GM21619 (cell line): ENCODE measurements at regions not wholly inside any gene's neighbourhood (a gene's known extent, or its start where the extent isn't known, plus 50 kb on each side); places are given as distances from the start of the nearest gene placed in this dataset.

ENCODE experiments used
- ATAC-seq: cut with Tn5 transposase; IDR thresholded peaks from one replicate; pipeline ENCODE4 v1.9.1; 2021; ENCODE audit not compliant: unreplicated experiment

DNA sequence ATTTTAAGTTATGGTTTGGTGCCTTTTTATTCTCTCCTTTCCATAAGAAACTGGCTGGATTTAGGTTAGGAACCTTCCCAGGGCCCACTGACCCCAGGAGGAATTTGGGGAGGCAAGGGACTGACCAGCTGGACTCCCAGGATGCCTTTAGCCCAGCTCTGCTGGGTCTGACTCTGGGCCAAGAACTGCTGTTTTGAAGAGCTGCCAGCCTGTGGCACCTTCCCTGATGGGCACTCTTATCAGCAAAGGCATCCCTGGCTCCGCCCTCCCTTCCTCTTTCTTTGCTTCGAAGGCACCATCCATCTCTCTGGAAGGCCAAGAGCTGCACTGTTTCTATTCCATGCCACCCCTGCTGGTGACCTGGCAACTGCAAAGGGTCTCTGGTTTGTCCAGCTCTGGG lies 174.7 kb downstream of the POU4F1 start:
- no peak for ATAC-seq

DNA sequence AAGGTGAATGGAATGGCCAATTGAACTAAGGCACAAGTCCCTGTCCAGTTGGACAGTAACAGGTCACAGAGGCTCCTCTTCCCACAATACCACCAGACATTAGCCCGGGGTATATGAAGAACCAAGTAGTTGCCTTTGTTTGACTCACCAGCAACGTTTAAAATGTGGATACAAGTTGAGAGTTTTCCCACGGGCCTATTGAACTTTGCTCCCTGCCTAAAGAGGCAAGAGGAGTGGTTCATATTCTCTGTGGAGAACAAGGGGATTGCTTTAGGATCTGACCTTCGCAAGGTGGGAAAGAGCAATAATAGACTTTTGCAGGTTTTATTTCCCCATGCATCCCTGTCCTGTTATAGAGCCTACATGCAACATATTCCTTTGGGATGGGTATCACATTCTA lies 177.2 kb downstream of the POU4F1 start:
- ATAC-seq: no peak

DNA sequence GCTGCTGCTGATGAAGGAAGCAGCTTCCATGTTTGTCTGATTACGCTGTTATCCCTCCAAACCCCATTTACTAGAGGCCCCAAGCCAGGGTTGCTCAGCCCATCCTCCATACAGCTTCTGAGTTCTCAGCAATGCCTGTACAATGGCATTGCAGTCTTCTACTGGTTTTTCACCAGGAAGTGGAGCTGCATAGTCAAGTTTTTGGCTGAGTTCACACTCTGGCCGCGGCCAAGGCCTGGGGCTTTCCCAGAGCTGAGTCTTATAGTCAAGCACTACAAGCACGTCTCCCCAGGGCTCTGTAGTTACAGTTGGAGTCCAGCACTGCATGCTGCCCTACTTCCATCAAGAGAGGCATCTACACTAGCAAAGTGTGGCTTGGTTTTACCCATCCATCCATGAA lies 182.5 kb downstream of the POU4F1 start:
- ATAC-seq: peak; percentile 90

DNA sequence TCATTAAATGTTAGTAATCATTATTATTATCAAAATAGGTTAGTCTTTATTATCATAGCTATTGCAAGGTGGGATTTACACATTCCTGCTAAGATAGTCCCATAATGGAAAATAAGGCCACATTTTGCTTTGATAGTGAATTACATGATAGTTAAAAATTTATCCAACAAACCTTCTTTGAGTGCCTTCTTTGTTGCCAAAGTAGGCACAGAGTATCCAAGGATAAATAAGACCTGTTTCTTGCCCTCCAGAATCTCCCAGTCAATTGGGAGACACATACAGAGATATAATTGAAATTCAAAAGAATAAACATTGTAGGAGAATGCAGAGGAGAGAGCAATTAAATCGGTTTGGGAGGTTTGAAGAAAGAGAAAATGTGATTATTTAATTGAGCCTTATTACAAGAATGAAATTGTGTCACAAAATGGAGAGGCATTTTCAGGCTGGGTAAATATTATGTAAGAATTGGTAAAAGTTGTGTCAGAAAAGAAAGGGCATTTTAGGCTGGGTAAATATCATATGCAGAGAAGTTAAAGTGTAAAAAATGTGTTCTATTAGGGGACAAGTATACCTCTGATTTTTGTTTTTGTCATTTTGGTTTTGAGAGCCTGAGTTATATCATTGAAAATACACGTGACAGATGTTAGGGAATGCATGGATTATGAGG lies 189.3 kb downstream of the POU4F1 start:
- ATAC-seq: no peak

DNA sequence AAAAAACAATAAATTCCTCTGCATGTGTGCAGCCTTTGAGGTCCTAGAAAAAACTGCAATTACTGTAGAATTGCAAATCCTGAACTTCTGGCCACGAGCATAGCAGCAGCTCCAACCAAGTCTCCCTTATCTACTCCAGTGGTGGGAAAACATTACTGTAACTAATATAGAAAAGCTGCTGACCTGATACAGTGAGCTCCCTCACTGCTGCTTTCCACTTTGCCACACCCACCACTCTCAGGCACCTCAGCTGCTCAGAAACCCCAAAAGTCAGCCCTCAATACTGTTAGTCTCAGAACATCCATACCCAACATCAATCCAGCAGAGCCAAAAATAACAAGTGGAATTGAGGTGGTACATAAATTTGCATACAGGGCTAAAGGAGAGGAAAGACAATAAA lies 192.5 kb downstream of the POU4F1 start:
- ATAC-seq: no peak

DNA sequence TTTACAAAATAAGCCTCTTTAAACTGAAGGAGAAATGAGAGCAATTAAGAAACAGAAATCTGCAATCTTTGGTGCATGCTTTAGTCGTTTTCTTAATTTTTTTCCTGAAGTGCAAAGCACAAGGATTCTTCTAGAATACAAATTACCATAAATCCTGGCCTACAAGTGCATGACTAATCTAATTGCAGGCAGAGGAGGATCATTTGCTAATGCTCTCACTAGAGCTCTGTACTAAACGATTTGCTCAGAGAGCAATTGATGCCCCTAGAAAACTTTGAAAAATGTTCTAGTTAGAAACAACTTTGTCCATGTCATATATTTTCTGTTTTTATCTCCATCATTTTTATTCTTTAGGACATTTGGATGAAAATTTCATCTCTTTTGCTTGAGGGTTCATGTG lies 193.2 kb downstream of the POU4F1 start:
- no peak for ATAC-seq

DNA sequence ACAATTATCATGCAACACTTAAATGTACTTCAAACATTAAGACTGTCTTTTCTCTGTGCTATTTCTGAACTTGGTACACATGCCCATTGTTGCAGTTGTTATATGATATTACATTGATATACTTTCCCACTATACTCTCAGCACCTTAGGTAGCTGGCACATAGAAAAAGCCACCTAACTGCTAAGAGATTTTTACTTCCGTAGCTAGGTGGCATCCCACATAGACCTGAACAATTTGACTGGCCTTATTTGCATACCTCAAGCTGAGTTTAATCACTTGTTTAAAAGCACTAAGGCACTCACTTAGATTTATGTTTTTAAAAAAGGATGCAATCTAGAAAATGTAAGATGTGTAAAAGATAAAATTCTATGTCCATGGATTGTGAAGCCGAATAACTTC lies 194.2 kb downstream of the POU4F1 start:
- peak; percentile 51 for ATAC-seq

DNA sequence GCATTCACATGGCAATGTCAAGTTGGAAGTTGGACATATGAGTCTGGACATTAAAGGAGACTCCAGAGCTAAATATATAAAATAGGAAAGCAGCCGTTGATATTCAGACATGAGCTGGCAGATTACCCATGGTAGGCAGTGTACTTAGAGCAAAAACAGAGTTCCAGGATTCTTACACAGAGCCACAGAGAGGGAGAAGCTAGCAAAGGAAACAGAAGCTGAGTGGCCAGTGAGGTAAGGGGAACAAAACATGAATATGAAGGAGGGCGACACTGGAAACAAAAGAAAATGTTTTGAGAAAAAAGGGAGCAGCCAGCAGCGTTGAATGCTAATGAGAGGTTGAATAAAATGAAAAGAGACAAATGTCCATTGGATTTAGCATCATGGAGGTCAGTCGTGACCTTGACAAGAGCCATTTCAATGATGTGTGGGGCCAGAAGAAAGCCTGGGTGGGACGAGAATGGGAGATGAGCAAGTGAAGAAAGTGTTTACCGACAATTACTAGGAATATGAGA lies 198.4 kb downstream of the POU4F1 start:
- no peak for ATAC-seq

DNA sequence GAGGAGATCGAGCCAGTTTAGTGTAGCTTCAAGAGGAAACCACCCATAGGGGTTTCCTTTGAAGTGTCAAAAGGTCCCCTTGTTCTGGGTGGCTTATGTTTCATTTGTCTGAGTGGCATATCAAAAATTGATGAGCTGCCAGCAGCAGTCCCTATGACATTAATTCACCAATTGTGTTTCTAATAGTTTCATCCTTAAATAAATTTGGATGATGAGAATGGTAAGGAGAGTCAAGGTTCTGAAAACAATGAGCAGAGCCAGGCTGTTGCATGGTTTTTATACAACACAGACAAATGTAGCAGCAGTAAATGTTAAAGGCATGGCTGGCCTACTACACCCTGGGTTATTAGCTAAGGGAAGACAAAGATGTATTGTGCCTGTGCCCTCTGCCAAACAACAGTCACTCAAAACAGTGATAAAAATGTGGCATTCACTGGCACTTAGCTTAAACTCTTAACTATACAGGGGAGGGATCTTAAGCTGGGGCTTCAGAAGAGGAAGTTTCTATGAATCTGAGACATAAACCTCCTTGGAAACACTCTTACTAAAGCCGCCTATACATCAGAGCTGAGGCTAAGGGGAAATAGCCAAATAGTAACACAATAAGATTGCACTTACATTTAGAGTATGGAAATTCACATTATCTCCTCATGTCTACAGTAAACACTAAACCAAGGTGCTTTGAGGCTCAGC lies 200.5 kb downstream of the POU4F1 start:
- no peak for ATAC-seq

DNA sequence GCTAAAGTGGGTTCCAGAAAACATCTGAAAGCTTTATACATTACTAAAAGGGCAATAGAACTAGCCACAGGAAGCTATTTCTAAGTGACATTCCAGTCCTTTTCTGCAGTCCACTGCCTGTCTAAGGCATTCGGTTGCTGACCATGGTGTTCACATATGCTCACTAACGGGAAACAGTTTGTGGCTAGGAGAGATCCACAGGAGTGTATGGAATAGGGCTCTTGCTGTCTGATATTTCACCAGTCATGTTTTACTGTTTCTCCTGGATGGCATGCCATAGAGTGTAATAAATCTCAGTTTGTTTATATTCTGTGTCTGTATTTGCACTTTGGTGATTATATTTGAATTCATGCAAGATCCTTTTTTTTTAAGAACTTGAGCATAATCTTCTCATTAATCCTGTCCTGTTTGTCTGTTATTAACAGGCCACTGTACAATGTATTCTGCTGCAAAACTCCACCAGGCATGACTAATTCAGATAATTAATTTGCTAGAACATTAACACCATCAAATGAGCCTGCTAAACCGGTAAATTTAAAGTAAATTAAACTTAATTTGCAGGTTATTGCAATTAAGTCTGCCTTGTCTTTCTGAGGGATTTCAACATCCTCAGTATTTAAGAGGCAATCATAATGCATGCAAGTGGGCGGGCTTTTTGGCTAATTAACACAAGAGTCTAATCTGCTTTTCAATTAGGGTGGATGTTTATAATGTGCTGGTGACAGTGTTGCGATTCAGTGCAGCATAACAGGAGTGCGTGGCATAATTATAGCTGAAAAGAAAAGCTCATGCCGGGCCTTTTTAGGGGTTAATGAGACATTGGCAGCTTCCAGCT lies 201.3 kb downstream of the POU4F1 start:
- no peak for ATAC-seq

DNA sequence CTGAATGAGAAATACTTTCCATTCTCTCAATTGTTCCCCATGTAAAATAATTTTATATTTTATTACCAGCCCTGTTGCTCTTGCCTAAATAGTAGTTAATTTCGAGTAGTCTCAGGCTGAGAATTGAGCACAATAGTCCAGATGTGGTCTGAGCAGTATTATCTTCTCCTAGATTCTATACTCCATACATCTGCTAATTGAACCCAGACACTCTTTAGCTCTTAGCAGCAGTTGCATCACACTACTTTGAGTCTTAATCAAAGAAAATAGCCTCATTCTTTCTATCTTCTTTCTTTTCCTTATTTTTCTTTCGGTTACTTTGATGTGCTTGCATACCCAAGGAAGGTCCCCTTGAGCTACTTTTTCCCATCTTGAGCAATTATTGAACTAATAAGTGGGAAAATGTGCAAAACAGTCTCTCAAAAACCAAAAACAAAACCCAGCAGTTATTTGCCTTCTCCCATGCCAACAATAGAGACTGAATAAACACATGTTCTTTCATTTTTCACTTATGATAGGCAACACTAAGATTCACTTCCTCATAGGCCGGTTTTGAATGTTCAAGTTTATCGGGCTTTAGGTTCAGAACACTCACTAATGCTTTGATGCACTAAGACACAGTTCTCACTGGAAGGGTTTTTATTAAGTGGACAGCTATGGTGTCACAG lies 204.5 kb downstream of the POU4F1 start:
- ATAC-seq: peak; percentile 93

DNA sequence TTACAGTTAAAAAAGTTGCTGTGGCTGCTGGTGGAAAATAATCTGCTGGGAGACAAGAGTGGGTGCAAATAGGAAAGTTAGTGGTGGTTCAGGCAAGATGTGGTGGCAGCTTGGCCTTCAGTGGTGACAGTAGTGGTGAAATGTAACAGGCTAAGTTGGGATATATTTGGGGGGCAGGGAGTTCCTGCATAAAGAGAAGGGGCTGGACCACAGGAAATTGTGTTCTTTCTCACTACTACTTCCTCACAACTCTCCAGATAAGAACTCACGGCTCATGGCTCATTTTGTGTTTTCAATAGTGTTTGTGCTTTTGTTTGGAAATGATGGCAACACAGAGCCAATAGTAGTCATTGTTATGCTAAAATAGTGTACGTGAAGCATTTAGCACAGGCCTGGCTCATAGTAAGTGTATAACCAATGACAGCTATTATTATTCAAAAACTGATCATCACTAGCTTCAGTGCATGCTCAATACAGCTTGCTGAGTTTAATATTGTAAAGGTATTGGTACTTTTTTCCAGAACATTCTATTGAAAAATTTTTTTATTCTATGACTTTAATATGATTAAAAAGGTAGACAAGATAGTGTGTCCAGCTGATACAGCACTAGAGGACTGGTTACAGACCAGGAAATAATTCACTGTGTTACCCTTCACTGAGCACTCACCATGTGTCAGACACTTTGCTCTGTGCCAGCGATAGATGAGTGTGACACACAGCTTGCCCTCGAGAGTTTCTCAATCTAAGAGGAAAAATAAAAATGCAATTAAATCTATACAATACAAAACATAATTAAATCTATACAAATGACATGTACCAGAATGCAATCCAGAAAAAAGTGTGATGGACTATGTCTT lies 209.8 kb downstream of the POU4F1 start:
- ATAC-seq: no peak

DNA sequence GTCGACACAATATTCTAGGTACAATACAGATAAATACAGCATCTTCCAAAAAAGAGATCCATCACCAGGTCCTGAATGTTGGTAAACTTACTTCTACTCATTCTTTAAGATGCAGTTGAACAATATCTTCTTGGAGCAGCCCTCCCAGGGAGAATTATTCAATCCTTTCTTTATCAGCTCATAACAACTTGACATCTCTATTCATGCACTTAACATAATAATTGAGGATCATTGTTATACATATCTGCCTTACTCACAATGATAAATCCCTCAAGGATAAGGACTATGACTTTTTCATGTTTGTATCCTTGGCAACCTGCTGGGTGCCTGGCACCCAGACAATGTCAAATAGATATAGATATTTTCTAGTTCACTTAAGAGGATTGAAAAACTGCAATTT lies 219.5 kb downstream of the POU4F1 start:
- no peak for ATAC-seq

DNA sequence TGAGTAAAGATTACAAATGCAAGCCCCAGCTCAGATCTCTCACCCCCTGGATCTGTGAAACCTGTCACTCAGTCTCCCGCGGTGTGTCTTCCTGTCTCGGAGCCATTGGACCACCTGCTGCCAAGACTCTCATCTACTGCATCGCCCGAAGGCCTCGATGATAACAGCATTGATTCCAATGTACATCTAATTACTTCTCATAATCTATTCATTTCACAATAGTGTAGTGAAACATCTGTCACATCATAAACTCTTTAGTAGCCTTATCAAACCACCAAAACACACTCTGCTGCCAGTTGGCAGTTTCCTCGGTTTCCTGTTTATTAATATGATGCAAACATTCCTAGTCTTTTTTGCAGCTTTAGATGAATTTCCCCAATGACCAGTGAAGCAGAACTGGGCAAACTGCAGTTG lies 220.3 kb downstream of the POU4F1 start:
- ATAC-seq: no peak

DNA sequence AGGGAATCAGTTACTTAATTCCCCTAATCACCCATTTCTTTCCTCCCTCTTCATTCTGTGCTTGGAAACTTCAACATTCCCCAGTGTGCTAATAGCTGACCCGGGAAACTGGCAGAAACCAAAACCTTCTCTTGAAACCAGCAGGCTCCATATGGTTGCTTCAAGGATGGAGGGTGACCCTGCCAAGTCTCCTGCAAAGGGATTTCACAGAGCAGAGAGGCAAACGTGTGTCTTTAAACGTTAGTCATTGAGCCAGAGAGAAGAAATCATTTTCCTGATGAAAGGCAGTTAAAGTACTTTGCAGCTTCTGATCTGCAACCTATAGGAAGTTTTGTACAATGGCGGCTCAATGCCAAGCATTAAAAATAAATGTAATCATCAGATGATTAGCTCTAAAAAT lies 220.9 kb downstream of the POU4F1 start:
- no peak for ATAC-seq

DNA sequence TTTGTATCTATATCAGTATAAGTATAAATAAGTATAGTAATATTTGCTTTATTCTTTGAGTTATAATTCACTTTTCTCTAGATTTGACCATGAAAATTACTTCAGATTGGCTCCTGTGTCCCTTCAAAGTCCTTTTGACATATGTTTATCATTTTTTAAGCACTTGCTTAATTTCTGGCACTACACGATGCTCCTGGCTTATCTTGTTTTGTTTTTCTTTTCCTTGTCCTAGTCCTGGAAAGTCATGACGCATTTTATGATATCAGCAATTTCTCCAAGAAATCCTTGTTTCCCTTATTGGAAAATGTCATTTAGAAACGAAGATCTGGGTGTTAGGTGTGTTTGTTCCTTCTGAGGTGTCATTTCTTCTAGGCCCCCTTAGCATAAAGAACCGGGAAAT lies 226.5 kb downstream of the POU4F1 start:
- no peak for ATAC-seq

DNA sequence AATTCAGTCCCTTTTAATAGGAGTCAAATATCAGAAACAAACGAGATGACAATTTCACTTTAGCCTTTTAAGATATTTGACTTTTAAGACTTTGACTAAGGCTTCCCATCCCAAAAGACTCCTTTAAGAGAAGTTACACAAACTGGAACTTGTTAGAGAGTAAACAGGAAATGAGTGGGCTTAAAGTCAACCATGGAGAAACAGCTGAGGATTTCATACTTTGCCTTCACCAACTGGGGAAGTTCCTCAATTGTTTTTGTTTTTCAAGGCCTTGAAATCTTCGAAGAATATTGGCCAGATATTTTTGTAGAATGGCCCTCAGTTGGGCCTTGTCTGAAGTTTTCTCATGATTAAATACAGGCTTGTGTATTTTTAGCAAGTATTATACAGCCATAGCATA lies 227.3 kb downstream of the POU4F1 start:
- no peak for ATAC-seq

DNA sequence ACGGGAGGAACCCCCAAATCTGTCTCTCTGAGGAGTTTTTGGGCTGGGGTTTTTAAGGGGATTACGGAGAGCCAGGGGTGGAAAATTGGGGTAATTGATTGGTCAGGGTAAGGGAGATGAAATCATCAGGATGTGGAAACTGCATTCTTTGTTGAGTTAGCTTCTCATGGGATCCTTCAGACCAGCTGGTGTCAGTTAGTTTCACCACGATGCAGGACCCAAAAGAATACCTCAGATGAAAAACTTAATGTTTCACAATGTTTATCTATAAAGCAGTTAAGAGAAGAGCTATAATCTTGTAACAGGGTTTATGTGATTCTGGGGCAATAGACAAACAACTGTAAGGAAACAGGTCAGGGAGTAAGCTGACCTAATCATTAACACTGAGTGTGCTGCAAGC lies 230.8 kb downstream of the POU4F1 start:
- ATAC-seq: no peak

DNA sequence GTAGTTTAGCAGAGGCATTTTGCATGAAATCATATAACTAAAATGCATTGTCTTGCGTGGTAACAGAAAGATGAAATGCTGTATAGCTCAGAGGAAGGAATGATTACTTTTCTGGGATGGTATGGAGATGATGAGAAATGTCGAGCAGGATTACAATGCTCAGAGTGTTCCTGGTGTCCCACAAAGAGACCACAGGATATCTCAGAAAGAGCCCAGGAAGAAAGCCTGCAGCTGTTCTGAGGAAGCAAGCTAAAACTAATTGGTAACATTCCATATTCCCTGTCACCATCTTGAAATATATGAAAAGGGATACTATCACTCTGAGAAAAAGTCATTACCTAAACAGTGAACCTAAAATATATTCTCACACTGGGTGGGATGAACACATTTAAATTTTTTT lies 233.1 kb downstream of the POU4F1 start:
- ATAC-seq: no peak

DNA sequence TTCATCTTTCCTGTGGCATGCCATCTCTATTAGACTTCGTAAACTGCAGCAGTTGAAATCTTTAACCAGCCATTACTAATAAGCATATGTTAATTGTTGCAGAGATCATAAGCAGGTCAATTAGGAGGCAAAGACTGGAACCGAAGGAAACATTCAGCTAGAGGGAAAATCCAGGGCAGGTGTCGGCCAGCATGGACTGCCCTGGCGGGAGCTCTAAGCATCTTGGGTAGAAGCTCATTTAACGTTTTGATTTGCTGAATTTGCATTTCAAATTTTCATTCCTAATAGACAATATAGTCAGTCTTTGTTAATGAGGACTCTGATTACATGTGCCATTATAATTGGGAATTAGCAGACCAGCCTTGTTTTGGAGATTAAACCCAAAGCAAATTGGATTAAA lies 238.6 kb downstream of the POU4F1 start:
- ATAC-seq: no peak
